Thyroid gland (tissue), 4 donors: ENCODE measurements at regions not wholly inside any gene's neighbourhood (a gene's known extent, or its start where the extent isn't known, plus 50 kb on each side); places are given as distances from the start of the nearest gene placed in this dataset.

Experiments
- POLR2A ChIP-seq, 2 donors: fragments of 450-650 bp; IDR thresholded peaks; one replicate each; pipeline ENCODE4 v1.6.1; 2017; ENCODE audit warnings: antibody characterized with exemption in 2 of 2, mild to moderate bottlenecking in 2 of 2, moderate library complexity in 1 of 2
- TF ChIP-seq, protein P1 (sequence below), 6 experiments: fragments of 200-600 bp in 3 of 6; fragments of 450-650 bp in 3 of 6; sonication (generic) in 3 of 6; IDR thresholded peaks; one replicate each; pipeline ENCODE4 v1.5.1; 2016 to 2019; ENCODE audit warnings: antibody characterized with exemption in 6 of 6, mild to moderate bottlenecking in 2 of 6, inconsistent platforms in 1 of 6, moderate library complexity in 1 of 6

DNA sequence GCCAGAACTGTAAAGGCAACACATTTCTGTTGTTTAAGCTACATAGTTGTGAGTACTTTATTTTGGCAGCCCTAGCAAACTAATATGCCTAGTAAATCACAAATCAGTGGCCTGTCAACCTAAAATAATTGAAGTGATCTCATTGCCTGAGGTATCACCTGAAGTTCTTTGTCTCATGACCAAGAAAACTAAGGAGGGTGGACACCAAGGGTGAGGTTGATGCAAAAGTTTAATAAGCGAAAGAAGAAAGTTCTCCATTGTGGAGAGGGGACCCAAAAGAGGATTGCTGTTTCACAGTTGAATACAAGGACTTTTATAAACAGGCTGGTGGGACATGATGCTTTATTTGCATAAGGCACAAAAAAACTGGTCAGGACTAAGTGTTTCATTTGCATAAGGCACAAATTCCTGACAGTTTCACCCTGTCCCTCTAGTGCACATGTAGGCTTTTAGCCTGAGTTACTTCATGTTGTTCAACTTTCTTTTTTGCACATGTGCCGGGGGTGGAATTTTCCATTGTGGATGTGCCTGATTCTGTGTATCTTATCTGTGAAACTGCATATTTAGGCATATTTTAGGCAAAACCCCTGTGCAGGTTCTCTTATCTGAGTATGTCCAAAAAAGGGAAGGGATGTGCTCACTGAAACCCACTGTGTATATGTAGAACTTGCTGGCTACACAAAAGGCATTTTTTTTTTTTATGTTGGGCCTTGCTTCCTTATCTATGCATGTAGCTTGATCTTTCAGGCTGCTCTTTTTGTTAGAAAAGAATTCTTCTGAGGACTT is 108.6 kb upstream of the RAI14 start:
- TF ChIP-seq, protein P1, sequence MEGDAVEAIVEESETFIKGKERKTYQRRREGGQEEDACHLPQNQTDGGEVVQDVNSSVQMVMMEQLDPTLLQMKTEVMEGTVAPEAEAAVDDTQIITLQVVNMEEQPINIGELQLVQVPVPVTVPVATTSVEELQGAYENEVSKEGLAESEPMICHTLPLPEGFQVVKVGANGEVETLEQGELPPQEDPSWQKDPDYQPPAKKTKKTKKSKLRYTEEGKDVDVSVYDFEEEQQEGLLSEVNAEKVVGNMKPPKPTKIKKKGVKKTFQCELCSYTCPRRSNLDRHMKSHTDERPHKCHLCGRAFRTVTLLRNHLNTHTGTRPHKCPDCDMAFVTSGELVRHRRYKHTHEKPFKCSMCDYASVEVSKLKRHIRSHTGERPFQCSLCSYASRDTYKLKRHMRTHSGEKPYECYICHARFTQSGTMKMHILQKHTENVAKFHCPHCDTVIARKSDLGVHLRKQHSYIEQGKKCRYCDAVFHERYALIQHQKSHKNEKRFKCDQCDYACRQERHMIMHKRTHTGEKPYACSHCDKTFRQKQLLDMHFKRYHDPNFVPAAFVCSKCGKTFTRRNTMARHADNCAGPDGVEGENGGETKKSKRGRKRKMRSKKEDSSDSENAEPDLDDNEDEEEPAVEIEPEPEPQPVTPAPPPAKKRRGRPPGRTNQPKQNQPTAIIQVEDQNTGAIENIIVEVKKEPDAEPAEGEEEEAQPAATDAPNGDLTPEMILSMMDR (IDR thresholded peaks at IDR 0.05) = no peak
- TF ChIP-seq POLR2A (IDR thresholded peaks at IDR 0.05) = no peak
